ENCODE measurements at regions not wholly inside any gene's neighbourhood (a gene's known extent, or its start where the extent isn't known, plus 50 kb on each side); places are given as distances from the start of the nearest gene placed in this dataset.

DNA sequence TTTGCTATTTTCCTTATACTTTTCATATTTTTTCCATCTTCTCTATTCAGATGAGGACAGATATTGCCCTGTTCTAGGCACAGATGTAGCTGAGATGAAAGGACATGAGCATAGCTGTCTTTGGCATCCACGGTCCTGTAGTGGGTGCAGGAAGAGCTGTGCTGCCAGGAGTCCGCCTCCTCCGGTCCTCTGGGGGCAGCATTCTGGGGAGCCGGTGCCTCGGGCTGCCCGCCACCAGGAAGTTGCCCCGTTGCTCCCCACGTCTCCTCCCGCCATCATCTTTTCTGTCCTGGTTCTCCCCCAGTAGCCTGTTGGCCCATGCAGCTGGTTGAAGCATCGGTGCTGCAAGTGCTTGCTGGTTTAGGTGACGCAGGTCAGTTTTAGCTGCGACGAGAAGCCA lies 170.0 kb upstream of the IRX4 start:
- H3K9me3 ChIP-seq (ENCODE audit: insufficient read depth, low read depth, low read length) = peaks cover 2% of the 10 kb centered on the region
- H2AFZ ChIP-seq (ENCODE audit: low read depth, low read length) = no peak overlapping the region
- H3K36me3 ChIP-seq (ENCODE audit: insufficient read depth, low read length) = no peaks in the 10 kb centered on the region
- no peak overlapping the region for H3K9ac ChIP-seq (ENCODE audit: low read length)
- FAIRE-seq (no peak), DNase-seq (ENCODE audit: low read depth) (no peak)
- no peak overlapping the region for H3K27ac Mint-ChIP-seq (ENCODE audit: unreplicated experiment)
- no peaks in the 10 kb centered on the region for H3K27me3 ChIP-seq (ENCODE audit: insufficient read depth, low read length)
- H3K27me3 Mint-ChIP-seq (ENCODE audit: low read depth, unreplicated experiment) = peaks cover 11% of the 10 kb centered on the region
- H3K4me3 ChIP-seq (ENCODE audit: insufficient read depth, low read depth, low read length) = no peak overlapping the region
- H3K36me3 Mint-ChIP-seq (ENCODE audit: low read depth, unreplicated experiment) = no peaks in the 10 kb centered on the region
- peaks cover 7% of the 10 kb centered on the region for H3K9me3 Mint-ChIP-seq (ENCODE audit: unreplicated experiment)
- H3K4me2 ChIP-seq (ENCODE audit: low read length) = no peak overlapping the region
- H3K4me3 Mint-ChIP-seq (ENCODE audit: unreplicated experiment) = no peak overlapping the region
- no peaks in the 10 kb centered on the region for H3K79me2 ChIP-seq (ENCODE audit: insufficient read depth, low read length)
- H3K4me1 ChIP-seq (ENCODE audit: insufficient read depth, low read length) = no peaks in the 10 kb centered on the region
- H3K27ac ChIP-seq (ENCODE audit: low read depth, low read length) = no peak overlapping the region
- no peaks in the 10 kb centered on the region for H3K4me1 Mint-ChIP-seq (ENCODE audit: low read depth, unreplicated experiment)
- TF ChIP-seq EZH2 (IDR thresholded peaks at IDR 0.05; ENCODE audit: insufficient read depth, low read length) = no peak
- TF ChIP-seq, protein P1, sequence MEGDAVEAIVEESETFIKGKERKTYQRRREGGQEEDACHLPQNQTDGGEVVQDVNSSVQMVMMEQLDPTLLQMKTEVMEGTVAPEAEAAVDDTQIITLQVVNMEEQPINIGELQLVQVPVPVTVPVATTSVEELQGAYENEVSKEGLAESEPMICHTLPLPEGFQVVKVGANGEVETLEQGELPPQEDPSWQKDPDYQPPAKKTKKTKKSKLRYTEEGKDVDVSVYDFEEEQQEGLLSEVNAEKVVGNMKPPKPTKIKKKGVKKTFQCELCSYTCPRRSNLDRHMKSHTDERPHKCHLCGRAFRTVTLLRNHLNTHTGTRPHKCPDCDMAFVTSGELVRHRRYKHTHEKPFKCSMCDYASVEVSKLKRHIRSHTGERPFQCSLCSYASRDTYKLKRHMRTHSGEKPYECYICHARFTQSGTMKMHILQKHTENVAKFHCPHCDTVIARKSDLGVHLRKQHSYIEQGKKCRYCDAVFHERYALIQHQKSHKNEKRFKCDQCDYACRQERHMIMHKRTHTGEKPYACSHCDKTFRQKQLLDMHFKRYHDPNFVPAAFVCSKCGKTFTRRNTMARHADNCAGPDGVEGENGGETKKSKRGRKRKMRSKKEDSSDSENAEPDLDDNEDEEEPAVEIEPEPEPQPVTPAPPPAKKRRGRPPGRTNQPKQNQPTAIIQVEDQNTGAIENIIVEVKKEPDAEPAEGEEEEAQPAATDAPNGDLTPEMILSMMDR (IDR thresholded peaks at IDR 0.05; ENCODE audit: insufficient read depth, low read depth, low read length) = no peak
- H4K20me1 ChIP-seq (ENCODE audit: insufficient read depth, low read length) = no peaks in the 10 kb centered on the region

DNA sequence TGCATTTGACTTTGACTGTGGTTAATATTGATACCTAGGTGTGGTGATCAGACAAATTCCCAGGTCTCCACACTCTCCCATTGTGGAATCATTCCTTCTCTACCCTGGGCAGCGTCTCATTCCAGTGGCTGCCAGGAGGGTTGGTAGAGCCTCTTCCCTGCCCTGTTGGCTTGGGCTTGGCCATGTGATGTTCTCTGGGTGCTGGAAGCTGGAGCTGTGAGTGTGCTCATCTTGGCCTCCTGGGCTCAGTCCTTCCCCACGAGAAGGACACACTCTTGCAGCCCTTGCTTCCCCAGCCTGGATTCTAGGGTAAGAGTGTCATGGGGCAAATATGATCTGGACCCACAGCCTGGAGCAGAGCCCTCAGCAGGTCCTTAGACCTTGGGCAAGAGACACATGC lies 167.2 kb upstream of the IRX4 start:
- Histone ChIP-seq H3K9ac (ENCODE audit: low read length) (no peak overlapping the region), H2AFZ (ENCODE audit: low read depth, low read length) (no peak overlapping the region), H3K4me1 (ENCODE audit: insufficient read depth, low read length) (no peaks in the 10 kb centered on the region), H3K4me2 (ENCODE audit: low read length) (no peak overlapping the region), H3K4me3 (ENCODE audit: insufficient read depth, low read depth, low read length) (no peak overlapping the region), H3K27ac (ENCODE audit: low read depth, low read length) (no peak overlapping the region), H3K9me3 (ENCODE audit: insufficient read depth, low read depth, low read length) (no peaks in the 10 kb centered on the region), H3K79me2 (ENCODE audit: insufficient read depth, low read length) (no peaks in the 10 kb centered on the region), H3K27me3 (ENCODE audit: insufficient read depth, low read length) (no peaks in the 10 kb centered on the region), H4K20me1 (ENCODE audit: insufficient read depth, low read length) (no peaks in the 10 kb centered on the region), H3K36me3 (ENCODE audit: insufficient read depth, low read length) (no peaks in the 10 kb centered on the region)
- Mint-ChIP-seq H3K4me1 (ENCODE audit: low read depth, unreplicated experiment) (no peaks in the 10 kb centered on the region), H3K27me3 (ENCODE audit: low read depth, unreplicated experiment) (peaks cover 24% of the 10 kb centered on the region), H3K36me3 (ENCODE audit: low read depth, unreplicated experiment) (no peaks in the 10 kb centered on the region), H3K9me3 (ENCODE audit: unreplicated experiment) (peaks cover 3% of the 10 kb centered on the region), H3K27ac (ENCODE audit: unreplicated experiment) (no peak overlapping the region), H3K4me3 (ENCODE audit: unreplicated experiment) (no peak overlapping the region)
- no peak for DNase-seq (ENCODE audit: low read depth)
- TF ChIP-seq, protein P1 (IDR thresholded peaks at IDR 0.05; ENCODE audit: insufficient read depth, low read depth, low read length) = no peak
- TF ChIP-seq EZH2 (IDR thresholded peaks at IDR 0.05; ENCODE audit: insufficient read depth, low read length) = no peak
- no peak for FAIRE-seq

DNA sequence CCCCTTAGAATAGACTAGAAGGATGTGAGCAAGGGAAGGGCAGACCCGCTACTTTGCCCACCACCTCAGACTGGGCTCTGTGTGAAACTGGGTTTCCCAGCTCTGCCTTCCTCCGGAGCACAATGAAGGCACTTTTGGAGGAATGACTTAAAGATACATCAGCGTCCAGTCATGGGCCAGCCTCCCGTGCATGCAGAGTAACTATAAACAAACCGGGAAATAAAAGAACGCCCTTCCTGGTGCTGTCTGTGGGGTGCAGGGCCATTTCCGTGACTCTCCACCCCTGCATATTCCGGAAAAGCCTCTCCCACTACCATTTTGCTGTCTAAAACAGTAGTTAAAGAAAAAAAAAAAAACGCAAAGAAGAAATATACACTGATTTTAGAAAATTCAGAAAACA lies 165.9 kb upstream of the IRX4 start:
- no peaks in the 10 kb centered on the region for H3K9me3 ChIP-seq (ENCODE audit: insufficient read depth, low read depth, low read length)
- DNase-seq (ENCODE audit: low read depth) (no peak), FAIRE-seq (no peak)
- Mint-ChIP-seq H3K4me1 (ENCODE audit: low read depth, unreplicated experiment) (no peaks in the 10 kb centered on the region), H3K9me3 (ENCODE audit: unreplicated experiment) (peaks cover 2% of the 10 kb centered on the region), H3K27ac (ENCODE audit: unreplicated experiment) (no peak overlapping the region), H3K36me3 (ENCODE audit: low read depth, unreplicated experiment) (no peaks in the 10 kb centered on the region), H3K4me3 (ENCODE audit: unreplicated experiment) (no peak overlapping the region), H3K27me3 (ENCODE audit: low read depth, unreplicated experiment) (peaks cover 26% of the 10 kb centered on the region)
- no peak overlapping the region for H2AFZ ChIP-seq (ENCODE audit: low read depth, low read length)
- no peak overlapping the region for H3K27ac ChIP-seq (ENCODE audit: low read depth, low read length)
- no peaks in the 10 kb centered on the region for H3K36me3 ChIP-seq (ENCODE audit: insufficient read depth, low read length)
- H3K4me2 ChIP-seq (ENCODE audit: low read length) = no peak overlapping the region
- H3K4me1 ChIP-seq (ENCODE audit: insufficient read depth, low read length) = no peaks in the 10 kb centered on the region
- no peak overlapping the region for H3K4me3 ChIP-seq (ENCODE audit: insufficient read depth, low read depth, low read length)
- no peak for TF ChIP-seq EZH2 (IDR thresholded peaks at IDR 0.05; ENCODE audit: insufficient read depth, low read length)
- TF ChIP-seq, protein P1 (IDR thresholded peaks at IDR 0.05; ENCODE audit: insufficient read depth, low read depth, low read length) = no peak
- H3K79me2 ChIP-seq (ENCODE audit: insufficient read depth, low read length) = no peaks in the 10 kb centered on the region
- H3K9ac ChIP-seq (ENCODE audit: low read length) = no peak overlapping the region
- H3K27me3 ChIP-seq (ENCODE audit: insufficient read depth, low read length) = no peaks in the 10 kb centered on the region
- no peaks in the 10 kb centered on the region for H4K20me1 ChIP-seq (ENCODE audit: insufficient read depth, low read length)

Measured in astrocyte (in vitro differentiated cells and primary cell).